AG09309 (cell line): ENCODE measurements at regions not wholly inside any gene's neighbourhood (a gene's known extent, or its start where the extent isn't known, plus 50 kb on each side); places are given as distances from the start of the nearest gene placed in this dataset.

Experiments
- DNase-seq: peaks from one replicate; pipeline ENCODE4 v3.0.0-alpha.2; 2010; ENCODE audit warnings: low read depth
- H3K4me3 ChIP-seq: 2 replicates; pipeline ENCODE4 v1.5.1; 2011; ENCODE audit warnings: mild to moderate bottlenecking, low read depth, low read length, moderate library complexity; ENCODE audit not compliant: control insufficient read depth
- CTCF ChIP-seq: IDR thresholded peaks from 2 replicates; pipeline ENCODE4 v1.5.1; 2011; ENCODE audit warnings: mild to moderate bottlenecking, low read depth, low read length, inconsistent platforms; ENCODE audit not compliant: insufficient read depth, control insufficient read depth; ENCODE audit errors: missing control alignments

- TF ChIP-seq CTCF: no peak
- DNase-seq: no peak
- H3K4me3 ChIP-seq: no peak overlapping the region
These were observed 482.4 kb upstream of the SGCD start for GRCh38 chr5:155844542-155844941.

- H3K4me3 ChIP-seq: no peak overlapping the region
- no peak for DNase-seq
- no peak for TF ChIP-seq CTCF
These were observed 476.6 kb upstream of the SGCD start for GRCh38 chr5:155850370-155850769.

- no peak overlapping the region for H3K4me3 ChIP-seq
- no peak for DNase-seq
- TF ChIP-seq CTCF: no peak
These were observed 460.0 kb upstream of the SGCD start for GRCh38 chr5:155866971-155867370.

GRCh38 chr5:155867522-155868088 lies 459.4 kb upstream of the SGCD start:
- no peak for DNase-seq
- H3K4me3 ChIP-seq: no peak overlapping the region
- TF ChIP-seq CTCF: no peak

DNA sequence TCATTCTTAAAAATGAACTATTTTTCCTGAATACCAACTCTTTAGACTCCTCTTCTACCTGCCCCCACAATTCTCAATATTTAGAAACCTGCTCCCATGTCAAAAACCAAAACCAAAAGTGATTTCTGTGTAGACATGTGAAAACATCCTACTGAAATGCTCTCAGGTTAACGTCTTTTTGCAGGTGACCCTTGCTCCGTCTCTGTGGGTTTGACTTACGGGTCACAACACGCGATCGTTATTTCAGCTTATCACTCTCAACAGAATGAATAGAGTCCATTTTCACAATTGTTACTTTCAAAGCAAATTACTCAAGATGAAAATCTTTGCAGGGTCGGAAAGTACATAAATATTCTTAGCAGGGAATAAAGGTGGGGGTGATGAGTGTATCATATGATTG lies 456.3 kb upstream of the SGCD start:
- H3K4me3 ChIP-seq: no peak overlapping the region
- no peak for DNase-seq
- no peak for TF ChIP-seq CTCF

DNA sequence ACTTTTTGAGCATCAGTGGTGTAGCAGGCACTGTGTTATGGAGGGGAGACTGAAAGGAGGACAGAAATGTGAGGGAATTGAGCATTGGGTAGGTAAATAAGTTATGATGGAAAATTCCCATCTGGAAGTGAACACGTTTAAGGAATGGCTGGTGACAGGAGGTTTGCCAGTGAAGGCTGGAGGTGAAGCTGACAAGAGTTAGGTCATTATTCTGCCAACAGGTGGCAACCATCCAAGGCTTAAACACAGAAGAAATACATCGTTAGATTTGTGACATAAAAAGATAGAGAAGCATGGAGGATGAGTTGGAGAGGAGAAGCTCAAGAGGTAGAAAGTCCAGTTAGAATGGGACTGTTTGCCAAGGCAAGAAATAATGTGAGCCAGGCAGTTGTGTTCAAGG lies 455.3 kb upstream of the SGCD start:
- no peak for TF ChIP-seq CTCF
- DNase-seq: no peak

More for the DNA sequence above, 455.3 kb upstream of the SGCD start:
- no peak overlapping the region for H3K4me3 ChIP-seq
